CD14-positive monocyte (primary cell): ENCODE measurements at regions not wholly inside any gene's neighbourhood (a gene's known extent, or its start where the extent isn't known, plus 50 kb on each side); places are given as distances from the start of the nearest gene placed in this dataset.

Source experiments
- DNase-seq, 3 donors: peaks; one replicate each; pipeline ENCODE4 v3.0.0-alpha.2; 2011 to 2022
- H2AFZ ChIP-seq: 2 replicates; pipeline ENCODE4 v1.6.0; 2012; ENCODE audit warnings: mild to moderate bottlenecking, low read depth, low read length, inconsistent platforms; ENCODE audit not compliant: insufficient read depth, poor library complexity, severe bottlenecking
- H3K27ac ChIP-seq, 2 donors: 1 replicate in 1 of 2; 2 replicates in 1 of 2; pipeline ENCODE4 v1.5.1; 2012 to 2013; ENCODE audit warnings: low read length in 2 of 2, control low read depth in 1 of 2, inconsistent platforms in 1 of 2, low read depth in 1 of 2, mild to moderate bottlenecking in 1 of 2
- H3K27me3 ChIP-seq, 2 donors: one replicate each; pipeline versions ENCODE4 v1.6.0 to v1.6.1; 2011 to 2013; ENCODE audit warnings: low read length in 2 of 2; ENCODE audit not compliant: control insufficient read depth in 2 of 2, insufficient read depth in 2 of 2
- H3K36me3 ChIP-seq, 2 donors: replicated peaks in 1 of 2; 1 replicate in 1 of 2; 2 replicates in 1 of 2; pipeline versions ENCODE4 v1.5.1 to v1.6.1; 2012 to 2013; ENCODE audit warnings: low read length in 2 of 2, control low read depth in 1 of 2, inconsistent platforms in 1 of 2, mild to moderate bottlenecking in 1 of 2; ENCODE audit not compliant: insufficient read depth in 2 of 2, control insufficient read depth in 1 of 2
- H3K4me1 ChIP-seq, 2 donors: 1 replicate in 1 of 2; 2 replicates in 1 of 2; pipeline versions ENCODE4 v1.5.1 to v1.6.1; 2012 to 2013; ENCODE audit warnings: low read length in 2 of 2, control low read depth in 1 of 2, inconsistent platforms in 1 of 2, mild to moderate bottlenecking in 1 of 2, moderate library complexity in 1 of 2; ENCODE audit not compliant: insufficient read depth in 2 of 2, control insufficient read depth in 1 of 2
- H3K4me2 ChIP-seq: replicated peaks from 2 replicates; pipeline ENCODE3; 2012; ENCODE audit warnings: low read length, moderate library complexity, mild to moderate bottlenecking; ENCODE audit not compliant: poor library complexity, severe bottlenecking; ENCODE audit errors: extremely low read depth
- H3K4me3 ChIP-seq, 3 experiments: fragments of 200-600 bp in 1 of 3; sonication (generic) in 1 of 3; replicated peaks in 1 of 3; 1 replicate in 2 of 3; 2 replicates in 1 of 3; pipeline ENCODE4 v1.5.1; 2011 to 2013; ENCODE audit warnings: low read length in 3 of 3, mild to moderate bottlenecking in 3 of 3, control low read depth in 2 of 3, low read depth in 2 of 3, inconsistent platforms in 1 of 3, moderate library complexity in 1 of 3
- H3K79me2 ChIP-seq: 2 replicates; pipeline ENCODE4 v1.6.0; 2012; ENCODE audit warnings: mild to moderate bottlenecking, control low read depth, inconsistent platforms, low read length, moderate library complexity; ENCODE audit not compliant: insufficient read depth
- H3K9ac ChIP-seq: 2 replicates; pipeline ENCODE4 v1.6.0; 2017; ENCODE audit warnings: low read length, mild to moderate bottlenecking; ENCODE audit not compliant: insufficient read depth, poor library complexity, severe bottlenecking
- H3K9me3 ChIP-seq, 2 donors: replicated peaks in 1 of 2; 1 replicate in 1 of 2; 2 replicates in 1 of 2; pipeline versions ENCODE4 v1.5.1 to v1.6.1; 2012 to 2013; ENCODE audit warnings: low read length in 2 of 2, control low read depth in 1 of 2; ENCODE audit not compliant: control insufficient read depth in 1 of 2, insufficient read depth in 1 of 2
- H4K20me1 ChIP-seq: 2 replicates; pipeline ENCODE4 v1.6.0; 2012; ENCODE audit warnings: mild to moderate bottlenecking, low read length, control low read depth, moderate library complexity; ENCODE audit not compliant: insufficient read depth
- H3K27ac Mint-ChIP-seq, 7 donors: one replicate each; pipeline ENCODE4 v1.8.0; 2020; ENCODE audit warnings: mild to moderate bottlenecking in 7 of 7, mixed read lengths in 7 of 7, moderate library complexity in 6 of 7, inconsistent platforms in 2 of 7
- H3K27me3 Mint-ChIP-seq, 3 donors: one replicate each; pipeline ENCODE4 v1.8.0; 2021 to 2022; ENCODE audit warnings: low read depth in 3 of 3, mild to moderate bottlenecking in 3 of 3, mixed read lengths in 3 of 3, moderate library complexity in 3 of 3, inconsistent platforms in 1 of 3
- H3K36me3 Mint-ChIP-seq, 2 donors: one replicate each; pipeline ENCODE4 v1.8.0; 2020; ENCODE audit warnings: mixed read lengths in 2 of 2, inconsistent platforms in 1 of 2, mild to moderate bottlenecking in 1 of 2
- H3K4me1 Mint-ChIP-seq: one replicate; pipeline ENCODE4 v1.8.0; 2020; ENCODE audit warnings: mild to moderate bottlenecking, mixed read lengths
- H3K4me3 Mint-ChIP-seq, 2 donors: one replicate each; pipeline ENCODE4 v1.8.0; 2020; ENCODE audit warnings: mild to moderate bottlenecking in 2 of 2, mixed read lengths in 2 of 2, moderate library complexity in 1 of 2
- H3K9me3 Mint-ChIP-seq, 7 donors: one replicate each; pipeline ENCODE4 v1.8.0; 2020 to 2022; ENCODE audit warnings: mixed read lengths in 7 of 7, mild to moderate bottlenecking in 6 of 7, moderate library complexity in 6 of 7, inconsistent platforms in 2 of 7
- CTCF ChIP-seq: fragments of 200-600 bp; IDR thresholded peaks from one replicate; pipeline ENCODE4 v1.8.0; 2022; ENCODE audit warnings: antibody characterized with exemption, mild to moderate bottlenecking
- WGBS: methylation state at CpG from one replicate; pipeline ENCODE4 v1.1.5; 2013; ENCODE audit warnings: missing lambda C conversion rate; ENCODE audit not compliant: insufficient coverage; 5-methylcytosine and 5-hydroxymethylcytosine counted together
- intact Hi-C, 2 donors: fragments of 100-400 bp; cut with micrococcal nuclease; formaldehyde crosslinking; loops; one replicate each; pipeline versions ENCODE4 v1.15.0 to v1.15.1; 2023

- Mint-ChIP-seq H3K4me1 (no peaks in the 10 kb centered on the region), H3K36me3 (no peaks in the 10 kb centered on the region), H3K27ac (no peak overlapping the region), H3K9me3 (peaks cover 4 to 16% (median 7%) of the 10 kb centered on the region in 7 donors), H3K27me3 (no peaks in the 10 kb centered on the region), H3K4me3 (no peak overlapping the region)
- Histone ChIP-seq H3K4me2 (no peak overlapping the region), H3K9ac (no peak overlapping the region), H3K36me3 (no peaks in the 10 kb centered on the region), H3K27ac (no peak overlapping the region), H3K4me1 (no peaks in the 10 kb centered on the region), H3K79me2 (no peaks in the 10 kb centered on the region), H3K4me3 (no peak overlapping the region), H3K9me3 (peaks cover 0 to 4% of the 10 kb centered on the region in 2 donors), H3K27me3 (no peaks in the 10 kb centered on the region), H2AFZ (no peak overlapping the region), H4K20me1 (no peaks in the 10 kb centered on the region)
- no peak for DNase-seq
- no CpG with 5 or more reads among the region's 4 CpGs for WGBS
- TF ChIP-seq CTCF = no peak
- intact Hi-C loops = no loop called here
Observed at GRCh38 chr10:8702181-8702580, 647.7 kb downstream of the GATA3 start.

DNA sequence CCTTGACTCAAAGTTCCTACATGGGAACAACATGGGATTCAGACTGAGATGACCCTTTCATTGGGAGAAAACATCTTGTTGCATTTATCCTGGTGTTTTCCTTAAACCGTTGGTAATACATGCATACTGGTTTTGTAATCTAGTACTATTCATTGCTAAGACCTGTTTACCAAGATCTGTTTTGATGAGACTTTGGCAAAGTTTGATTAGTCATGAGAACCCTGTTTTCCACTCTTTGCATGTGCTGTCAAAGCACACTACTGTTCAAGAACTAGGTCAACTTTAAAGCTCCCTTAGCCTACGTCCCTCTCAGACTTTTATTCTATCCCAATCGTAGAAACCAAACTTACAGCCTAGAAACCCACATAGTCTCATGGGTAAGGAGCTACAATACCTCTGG is 650.9 kb downstream of the GATA3 start:
- no peak for DNase-seq
- no peak overlapping the region for H3K9ac ChIP-seq
- no peak overlapping the region for H3K4me2 ChIP-seq
- H4K20me1 ChIP-seq = no peaks in the 10 kb centered on the region
- no peaks in the 10 kb centered on the region for H3K4me1 ChIP-seq
- H3K9me3 ChIP-seq = no peaks in the 10 kb centered on the region
- no peaks in the 10 kb centered on the region for H3K36me3 ChIP-seq
- Mint-ChIP-seq H3K4me1 (no peaks in the 10 kb centered on the region), H3K9me3 (peaks cover 0 to 8% (median 3%) of the 10 kb centered on the region in 7 donors), H3K27me3 (peaks cover 0 to 3% (median 0%) of the 10 kb centered on the region in 3 donors), H3K27ac (no peak overlapping the region), H3K4me3 (no peak overlapping the region), H3K36me3 (no peaks in the 10 kb centered on the region)
- TF ChIP-seq CTCF = no peak
- H3K4me3 ChIP-seq = no peak overlapping the region
- no peak overlapping the region for H2AFZ ChIP-seq
- WGBS = no CpG with 5 or more reads among the region's 3 CpGs
- H3K79me2 ChIP-seq = no peaks in the 10 kb centered on the region
- no peaks in the 10 kb centered on the region for H3K27me3 ChIP-seq
- intact Hi-C loops = no loop called here
- H3K27ac ChIP-seq = no peak overlapping the region
